ENCODE measurements at regions not wholly inside any gene's neighbourhood (a gene's known extent, or its start where the extent isn't known, plus 50 kb on each side); places are given as distances from the start of the nearest gene placed in this dataset.

DNA sequence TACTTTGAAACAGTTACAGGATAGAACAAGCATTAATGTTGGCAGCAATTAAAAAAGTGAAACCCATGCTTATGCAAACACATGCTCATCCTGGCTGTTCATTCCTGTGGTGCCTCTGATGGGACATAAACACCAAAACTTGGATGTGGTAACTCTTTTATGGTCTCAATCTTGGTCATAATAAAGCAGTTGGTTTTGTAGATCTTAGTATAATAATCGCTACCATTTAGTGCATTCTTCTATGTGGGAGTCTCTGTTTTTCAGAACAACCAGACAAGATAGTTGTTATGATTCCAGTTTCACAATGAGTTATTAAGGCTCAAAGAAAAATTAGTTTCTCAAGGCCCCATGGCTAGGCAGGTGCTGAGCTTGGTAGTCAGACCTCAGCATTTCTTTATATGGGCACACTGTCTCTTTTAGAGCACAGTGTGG lies 184.0 kb downstream of the UTRN start:
- no peak for TF ChIP-seq POLR2A (IDR thresholded peaks at IDR 0.05)
- no peak for TF ChIP-seq POLR2AphosphoS5 (IDR thresholded peaks at IDR 0.05; ENCODE audit: insufficient read depth in 1 of 2, low read depth in 1 of 2)

Data from vagina (tissue), 2 donors.